B cell (primary cell): ENCODE measurements at regions not wholly inside any gene's neighbourhood (a gene's known extent, or its start where the extent isn't known, plus 50 kb on each side); places are given as distances from the start of the nearest gene placed in this dataset.

Experiments used
- EZH2 ChIP-seq: IDR thresholded peaks from 2 replicates; pipeline ENCODE4 v1.6.1; 2012; ENCODE audit warnings: borderline replicate concordance, low read depth, mild to moderate bottlenecking, moderate library complexity, low read length; ENCODE audit not compliant: insufficient read depth, poor library complexity, severe bottlenecking
- TF ChIP-seq, protein P1 (sequence below): fragments of 200-600 bp; IDR thresholded peaks from one replicate; pipeline ENCODE4 v1.8.0; 2022; ENCODE audit warnings: antibody characterized with exemption, mild to moderate bottlenecking

DNA sequence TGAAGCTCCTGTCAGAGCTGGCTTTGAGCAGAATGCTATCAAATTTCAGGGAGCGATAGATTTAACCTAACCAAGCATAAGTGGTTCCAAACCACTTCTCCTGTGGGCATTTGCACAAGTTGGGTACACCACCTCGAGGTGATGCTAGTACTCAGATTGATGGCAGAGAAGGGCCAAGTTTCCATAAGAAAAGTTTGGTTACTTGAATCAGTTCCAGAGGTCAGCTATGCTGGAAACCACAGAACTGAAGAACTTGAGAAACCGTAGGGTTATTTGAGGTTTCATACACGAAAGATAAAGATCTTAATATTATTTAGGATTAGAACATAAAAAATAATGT lies 238.2 kb upstream of the SOX11 start:
- TF ChIP-seq, protein P1, sequence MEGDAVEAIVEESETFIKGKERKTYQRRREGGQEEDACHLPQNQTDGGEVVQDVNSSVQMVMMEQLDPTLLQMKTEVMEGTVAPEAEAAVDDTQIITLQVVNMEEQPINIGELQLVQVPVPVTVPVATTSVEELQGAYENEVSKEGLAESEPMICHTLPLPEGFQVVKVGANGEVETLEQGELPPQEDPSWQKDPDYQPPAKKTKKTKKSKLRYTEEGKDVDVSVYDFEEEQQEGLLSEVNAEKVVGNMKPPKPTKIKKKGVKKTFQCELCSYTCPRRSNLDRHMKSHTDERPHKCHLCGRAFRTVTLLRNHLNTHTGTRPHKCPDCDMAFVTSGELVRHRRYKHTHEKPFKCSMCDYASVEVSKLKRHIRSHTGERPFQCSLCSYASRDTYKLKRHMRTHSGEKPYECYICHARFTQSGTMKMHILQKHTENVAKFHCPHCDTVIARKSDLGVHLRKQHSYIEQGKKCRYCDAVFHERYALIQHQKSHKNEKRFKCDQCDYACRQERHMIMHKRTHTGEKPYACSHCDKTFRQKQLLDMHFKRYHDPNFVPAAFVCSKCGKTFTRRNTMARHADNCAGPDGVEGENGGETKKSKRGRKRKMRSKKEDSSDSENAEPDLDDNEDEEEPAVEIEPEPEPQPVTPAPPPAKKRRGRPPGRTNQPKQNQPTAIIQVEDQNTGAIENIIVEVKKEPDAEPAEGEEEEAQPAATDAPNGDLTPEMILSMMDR: no peak
- TF ChIP-seq EZH2: no peak
